IPS-18c (cell line): ENCODE measurements at regions not wholly inside any gene's neighbourhood (a gene's known extent, or its start where the extent isn't known, plus 50 kb on each side); places are given as distances from the start of the nearest gene placed in this dataset.
"Not testable (repeated sequence)": the region's sequence is repeated elsewhere in the genome, so short reads cannot be mapped to it uniquely, and the experiment has no call there.

Experiments used
- H3K4me3 ChIP-seq: 2 replicates; pipeline ENCODE4 v1.7.0; 2013; ENCODE audit warnings: low read depth, mild to moderate bottlenecking, low read length, moderate library complexity; ENCODE audit not compliant: insufficient read depth
- H3K9me3 ChIP-seq: one replicate; pipeline ENCODE4 v1.6.1; 2013; ENCODE audit warnings: mild to moderate bottlenecking, low read length, moderate library complexity; ENCODE audit not compliant: control insufficient read depth, insufficient read depth

DNA sequence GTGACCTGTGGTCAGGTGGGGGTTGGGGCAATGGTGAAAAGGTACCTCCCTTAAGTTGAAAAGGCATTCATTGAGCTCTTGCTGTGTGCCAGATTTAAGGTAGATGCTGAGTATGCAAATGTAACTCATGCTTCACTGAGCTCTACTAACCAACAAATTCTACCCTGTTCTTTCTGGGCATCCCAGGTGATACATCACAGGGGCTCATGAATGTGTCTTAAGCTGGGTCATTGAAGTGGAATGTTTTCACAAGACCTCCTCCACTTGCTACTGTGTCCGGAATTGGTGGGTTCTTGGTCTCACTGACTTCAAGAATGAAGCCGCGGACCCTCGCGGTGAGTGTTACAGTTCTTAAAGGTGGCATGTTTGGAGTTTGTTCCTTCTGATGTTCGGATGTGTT, 362.8 kb upstream of the ZNF462 start:
- peaks cover 2% of the 10 kb centered on the region for H3K9me3 ChIP-seq
- H3K4me3 ChIP-seq: no peak overlapping the region

- H3K4me3 ChIP-seq, H3K9me3 ChIP-seq: not testable (repeated sequence)
These were observed 361.8 kb upstream of the ZNF462 start for GRCh38 chr9:106501210-106501609.

DNA sequence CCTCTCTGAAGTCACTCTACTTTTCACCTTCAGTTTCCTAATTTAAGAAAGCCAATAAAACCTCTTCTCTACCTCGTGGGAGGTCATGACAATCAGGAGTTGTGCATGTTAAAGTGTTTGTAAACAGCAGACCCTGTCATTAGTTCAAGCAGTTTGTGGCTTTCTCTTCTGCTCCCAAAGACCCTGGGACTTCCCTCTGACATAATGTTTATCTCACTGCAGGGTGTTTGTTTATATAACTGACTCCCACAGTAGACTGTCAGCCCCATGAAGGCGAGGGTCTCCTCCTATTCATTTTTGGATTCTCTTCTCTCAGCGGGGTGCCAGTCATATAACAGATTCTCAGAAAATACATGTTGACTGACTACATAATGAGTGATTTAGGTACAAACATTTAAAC, 360.0 kb upstream of the ZNF462 start:
- H3K4me3 ChIP-seq: no peak overlapping the region

DNA sequence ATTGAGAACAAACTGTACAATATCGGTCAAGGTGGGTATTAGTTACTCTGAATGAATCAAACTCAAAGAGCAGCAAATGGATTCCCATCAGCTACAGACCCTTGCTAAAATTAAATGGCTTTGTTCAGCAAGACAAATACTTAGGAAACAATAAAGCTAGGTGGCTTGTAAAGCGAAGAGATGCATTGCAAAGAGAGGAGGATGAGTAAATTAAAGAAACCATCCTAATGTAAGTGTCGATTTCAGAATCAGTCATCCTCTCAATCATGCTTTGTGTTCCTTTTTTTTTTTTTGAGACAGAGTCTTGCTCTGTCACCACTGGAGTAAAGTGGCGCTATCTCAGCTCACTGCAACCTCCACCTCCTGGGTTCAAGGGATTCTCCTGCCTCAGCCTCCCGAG, 359.2 kb upstream of the ZNF462 start:
- Histone ChIP-seq H3K9me3 (peaks cover 2% of the 10 kb centered on the region), H3K4me3 (no peak overlapping the region)

More for the DNA sequence above, 360.0 kb upstream of the ZNF462 start:
- H3K9me3 ChIP-seq: peaks cover 2% of the 10 kb centered on the region

DNA sequence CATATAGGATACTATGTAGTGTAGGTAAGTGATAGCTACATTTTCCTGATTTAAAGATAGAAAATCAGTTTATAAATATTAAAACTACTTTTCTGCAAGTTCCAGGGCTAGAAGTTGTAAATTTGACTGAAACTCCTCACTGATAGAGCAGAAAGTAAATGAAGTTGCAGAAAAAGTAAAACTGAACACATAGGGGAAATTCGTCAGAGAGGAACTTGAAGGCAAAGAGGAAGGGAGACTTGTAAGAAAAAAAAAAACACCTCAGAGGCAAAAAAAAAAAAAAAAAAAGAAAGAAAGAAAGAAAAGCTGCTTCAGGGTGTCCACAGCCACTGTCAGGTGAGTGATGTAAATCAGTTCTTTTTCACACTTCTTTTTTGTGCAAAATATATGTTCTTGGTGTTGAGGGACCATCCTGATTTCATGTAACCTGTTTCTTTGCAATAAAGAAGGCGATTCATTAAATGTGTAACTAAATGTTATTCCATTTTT, 336.2 kb upstream of the ZNF462 start:
- no peak overlapping the region for H3K4me3 ChIP-seq
- H3K9me3 ChIP-seq: peaks cover 3% of the 10 kb centered on the region

DNA sequence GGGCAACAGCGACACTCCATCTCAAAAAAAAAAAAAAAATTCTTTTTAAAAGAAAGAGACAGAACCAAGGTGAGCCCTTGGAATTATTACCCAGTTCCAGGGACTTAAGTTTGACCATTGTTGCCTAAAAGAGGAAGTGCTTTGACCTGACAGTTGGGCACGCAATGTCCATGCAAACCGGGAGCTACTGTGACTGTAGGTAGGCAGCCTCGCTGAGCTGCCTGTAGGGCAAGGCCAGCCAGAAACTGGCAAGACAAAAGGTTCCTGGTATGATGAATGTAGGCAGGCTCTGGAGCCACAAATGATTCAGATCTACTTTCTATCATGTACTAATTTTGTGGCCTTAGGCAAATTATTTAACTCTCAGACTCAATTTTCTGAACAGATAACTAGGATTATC, 334.8 kb upstream of the ZNF462 start:
- Histone ChIP-seq H3K9me3 (peaks cover 3% of the 10 kb centered on the region), H3K4me3 (no peak overlapping the region)

- Histone ChIP-seq H3K4me3 (no peak overlapping the region), H3K9me3 (peaks cover 3% of the 10 kb centered on the region)
These were observed 333.4 kb upstream of the ZNF462 start for GRCh38 chr9:106529616-106530015.

DNA sequence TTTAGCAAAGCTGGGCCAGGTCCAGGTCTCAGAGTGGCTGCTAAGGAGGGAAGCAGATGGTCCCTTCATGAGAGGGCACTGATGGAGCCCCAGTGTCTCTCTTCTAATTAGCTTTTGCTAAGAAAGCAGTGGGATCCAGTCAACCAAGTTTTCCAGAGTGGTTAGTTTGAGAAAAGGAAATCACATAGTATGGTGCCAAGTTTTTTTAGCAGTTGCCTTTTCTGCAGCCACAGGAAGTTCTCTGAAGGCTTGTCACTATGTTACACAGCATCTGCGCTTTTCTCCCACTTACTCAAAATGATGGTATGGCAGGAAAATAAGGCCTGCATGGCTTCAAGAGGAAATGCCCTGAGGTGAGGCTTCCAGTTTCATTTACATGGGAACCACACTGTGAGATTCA, 331.5 kb upstream of the ZNF462 start:
- Histone ChIP-seq H3K9me3 (no peaks in the 10 kb centered on the region), H3K4me3 (no peak overlapping the region)

- Histone ChIP-seq H3K9me3 (no peaks in the 10 kb centered on the region), H3K4me3 (no peak overlapping the region)
These were observed 330.5 kb upstream of the ZNF462 start for GRCh38 chr9:106532306-106533015.

- Histone ChIP-seq H3K9me3 (no peaks in the 10 kb centered on the region), H3K4me3 (no peak overlapping the region)
These were observed 328.2 kb upstream of the ZNF462 start for GRCh38 chr9:106534800-106535199.

- H3K4me3 ChIP-seq: no peak overlapping the region
These were observed 327.5 kb upstream of the ZNF462 start for GRCh38 chr9:106535439-106535838.

GRCh38 chr9:106557996-106558667, 304.8 kb upstream of the ZNF462 start:
- no peaks in the 10 kb centered on the region for H3K9me3 ChIP-seq

More at GRCh38 chr9:106535439-106535838, 327.5 kb upstream of the ZNF462 start:
- no peaks in the 10 kb centered on the region for H3K9me3 ChIP-seq

DNA sequence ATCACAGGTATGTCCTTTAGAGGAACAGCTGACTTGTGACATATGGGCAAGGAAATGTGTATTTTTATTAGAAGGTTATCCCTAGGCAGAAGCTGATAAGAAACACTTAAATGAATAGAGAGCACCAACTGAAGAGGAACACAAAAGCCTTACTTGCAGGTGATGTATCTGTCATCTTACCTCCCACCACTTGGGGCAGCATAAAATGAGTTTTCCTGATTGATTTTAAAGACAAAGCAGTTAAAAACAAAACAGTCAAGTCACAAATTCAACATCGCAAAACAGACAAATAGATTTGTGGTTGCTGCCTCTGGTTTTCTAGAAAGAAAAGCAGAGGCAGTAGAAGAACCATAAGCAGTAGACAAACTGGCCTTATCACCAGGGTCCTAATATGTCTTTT, 302.4 kb upstream of the ZNF462 start:
- no peak overlapping the region for H3K4me3 ChIP-seq

More at GRCh38 chr9:106557996-106558667, 304.8 kb upstream of the ZNF462 start:
- H3K4me3 ChIP-seq: no peak overlapping the region

DNA sequence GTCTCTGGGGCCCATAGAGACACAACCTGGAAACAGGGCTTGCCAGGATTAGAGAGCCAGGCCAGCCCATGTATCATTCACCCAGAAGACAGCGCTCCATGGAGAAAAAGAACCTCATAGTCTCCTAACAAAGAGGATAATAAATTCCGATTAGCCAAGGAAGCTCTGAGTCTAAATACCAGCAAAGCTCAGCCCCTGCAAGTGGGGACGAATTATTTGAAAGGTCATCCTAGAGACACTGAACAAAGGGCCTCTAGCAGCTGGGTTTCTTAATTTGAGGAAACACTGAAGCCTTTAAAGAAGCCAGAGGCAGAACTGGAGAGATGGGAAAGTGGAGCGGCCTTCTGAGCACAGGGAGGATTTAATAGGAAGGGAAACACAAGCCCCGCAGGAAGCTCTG, 287.1 kb upstream of the ZNF462 start:
- Histone ChIP-seq H3K4me3 (no peak overlapping the region), H3K9me3 (no peaks in the 10 kb centered on the region)

More for the DNA sequence above, 302.4 kb upstream of the ZNF462 start:
- H3K9me3 ChIP-seq: no peaks in the 10 kb centered on the region

DNA sequence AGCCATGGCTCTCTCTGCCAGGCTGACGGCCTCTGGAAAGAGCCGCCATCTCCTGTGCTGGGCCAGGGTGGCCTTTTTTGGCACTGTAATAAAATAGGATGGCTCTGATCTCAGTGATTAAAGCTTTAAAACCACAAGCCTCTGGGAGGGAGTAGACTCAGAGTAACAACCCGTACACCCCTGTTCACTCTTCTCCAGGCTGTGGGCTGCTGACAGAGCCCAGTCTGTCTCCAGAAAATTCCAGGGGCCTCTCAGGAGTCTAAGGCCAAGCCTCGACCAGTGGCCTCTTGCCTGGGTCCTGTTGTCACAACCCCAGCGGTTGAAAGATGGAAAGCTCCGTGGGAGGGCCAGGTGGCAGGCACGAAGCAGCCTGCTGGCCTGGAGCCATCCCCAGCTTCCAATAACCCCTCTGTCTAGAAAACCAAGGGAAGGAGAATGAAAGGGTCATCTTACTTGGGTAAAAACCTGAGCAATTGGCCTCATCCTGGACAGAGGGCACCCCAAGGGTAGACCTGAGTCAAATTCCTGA, 286.7 kb upstream of the ZNF462 start:
- H3K4me3 ChIP-seq: no peak overlapping the region
- no peaks in the 10 kb centered on the region for H3K9me3 ChIP-seq

DNA sequence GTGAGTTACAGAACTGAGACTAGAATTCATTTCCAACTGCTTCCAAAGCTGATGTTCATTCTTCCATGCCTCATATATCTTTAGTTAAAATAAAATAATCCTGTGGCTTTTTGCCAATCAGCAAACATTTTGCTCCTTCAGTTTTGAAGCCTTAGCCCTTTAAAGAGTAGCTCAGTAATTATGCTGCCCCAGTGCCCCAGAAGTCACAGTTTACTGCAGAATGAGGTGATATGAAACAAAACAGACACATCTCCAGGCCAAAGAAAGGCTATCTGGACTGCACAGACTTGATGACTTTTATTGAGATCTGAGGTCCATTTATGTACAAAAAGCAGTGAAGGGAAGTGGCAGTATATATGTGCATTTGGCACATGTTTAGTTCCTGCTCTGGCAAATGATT, 285.8 kb upstream of the ZNF462 start:
- no peaks in the 10 kb centered on the region for H3K9me3 ChIP-seq
- H3K4me3 ChIP-seq: no peak overlapping the region

GRCh38 chr9:106580546-106580945, 282.4 kb upstream of the ZNF462 start:
- Histone ChIP-seq H3K4me3 (no peak overlapping the region), H3K9me3 (no peaks in the 10 kb centered on the region)

DNA sequence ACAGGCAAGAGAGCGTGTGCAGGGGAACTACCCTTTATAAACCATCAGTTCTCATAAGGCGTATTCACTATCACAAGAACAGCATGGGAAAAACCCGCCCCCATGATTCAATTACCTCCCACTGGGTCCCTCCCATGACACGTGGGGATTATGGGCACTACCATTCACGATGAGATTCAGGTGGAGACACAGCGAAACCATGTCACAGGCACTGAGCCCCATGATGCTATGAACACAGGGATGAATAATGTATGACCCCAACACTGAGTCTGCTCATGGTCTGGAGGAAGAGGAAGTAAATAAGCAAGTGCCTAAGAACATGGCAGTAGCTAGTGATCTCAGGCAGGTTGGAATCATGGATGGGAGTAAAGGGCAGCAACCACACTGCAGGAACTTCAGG, 281.0 kb upstream of the ZNF462 start:
- Histone ChIP-seq H3K9me3 (no peaks in the 10 kb centered on the region), H3K4me3 (no peak overlapping the region)
